Mammary epithelial cell (primary cell): ENCODE measurements at regions not wholly inside any gene's neighbourhood (a gene's known extent, or its start where the extent isn't known, plus 50 kb on each side); places are given as distances from the start of the nearest gene placed in this dataset.

Experiments used
- EZH2 ChIP-seq: IDR thresholded peaks from 2 replicates; pipeline ENCODE4 v1.6.1; 2012; ENCODE audit warnings: low read length, inconsistent platforms, borderline replicate concordance
- TF ChIP-seq, protein P1 (sequence below), 2 donors: IDR thresholded peaks in 1 of 2; conservative IDR thresholded peaks in 1 of 2; 2 replicates each; pipeline ENCODE4 v1.5.1; 2011 to 2012; ENCODE audit warnings: inconsistent platforms in 2 of 2, low read length in 2 of 2, mild to moderate bottlenecking in 2 of 2, control low read depth in 1 of 2, low read depth in 1 of 2; ENCODE audit not compliant: insufficient read depth in 1 of 2; ENCODE audit errors: extremely low read depth in 1 of 2

DNA sequence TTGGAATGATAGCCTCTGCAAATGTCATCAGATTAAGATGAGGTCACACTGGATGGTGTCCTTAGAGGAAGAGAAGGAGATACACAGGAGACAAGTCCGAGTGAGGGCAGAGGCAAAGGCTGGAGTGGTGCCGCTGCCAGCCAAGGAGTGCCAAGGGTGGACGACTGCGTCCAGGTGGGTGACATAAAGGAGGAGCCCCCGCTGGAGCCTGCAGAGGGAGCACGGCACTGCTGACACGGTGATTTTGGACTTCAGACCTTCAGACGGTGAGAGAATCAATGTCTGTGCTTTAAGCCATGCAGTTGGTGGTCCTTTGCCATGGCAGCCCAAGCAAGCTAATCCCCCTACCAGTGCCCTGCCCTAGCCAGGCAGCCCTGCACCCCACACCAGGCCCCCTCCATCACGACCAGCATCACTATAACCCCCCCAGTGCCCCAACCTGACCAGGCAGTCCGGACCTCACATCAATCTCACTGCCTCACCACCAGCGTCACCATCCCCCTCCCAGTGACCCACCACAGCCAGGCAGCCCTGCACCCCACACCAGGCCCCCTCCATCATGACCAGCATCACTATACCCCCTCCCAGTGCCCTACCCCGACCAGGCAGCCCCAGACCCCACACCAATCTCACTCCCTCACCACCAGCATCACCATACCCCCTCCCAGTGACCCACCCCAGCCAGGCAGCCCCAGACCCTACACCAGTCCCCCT lies 130.0 kb downstream of the HMX1 start:
- TF ChIP-seq, protein P1, sequence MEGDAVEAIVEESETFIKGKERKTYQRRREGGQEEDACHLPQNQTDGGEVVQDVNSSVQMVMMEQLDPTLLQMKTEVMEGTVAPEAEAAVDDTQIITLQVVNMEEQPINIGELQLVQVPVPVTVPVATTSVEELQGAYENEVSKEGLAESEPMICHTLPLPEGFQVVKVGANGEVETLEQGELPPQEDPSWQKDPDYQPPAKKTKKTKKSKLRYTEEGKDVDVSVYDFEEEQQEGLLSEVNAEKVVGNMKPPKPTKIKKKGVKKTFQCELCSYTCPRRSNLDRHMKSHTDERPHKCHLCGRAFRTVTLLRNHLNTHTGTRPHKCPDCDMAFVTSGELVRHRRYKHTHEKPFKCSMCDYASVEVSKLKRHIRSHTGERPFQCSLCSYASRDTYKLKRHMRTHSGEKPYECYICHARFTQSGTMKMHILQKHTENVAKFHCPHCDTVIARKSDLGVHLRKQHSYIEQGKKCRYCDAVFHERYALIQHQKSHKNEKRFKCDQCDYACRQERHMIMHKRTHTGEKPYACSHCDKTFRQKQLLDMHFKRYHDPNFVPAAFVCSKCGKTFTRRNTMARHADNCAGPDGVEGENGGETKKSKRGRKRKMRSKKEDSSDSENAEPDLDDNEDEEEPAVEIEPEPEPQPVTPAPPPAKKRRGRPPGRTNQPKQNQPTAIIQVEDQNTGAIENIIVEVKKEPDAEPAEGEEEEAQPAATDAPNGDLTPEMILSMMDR (conservative IDR thresholded peaks at IDR 0.05 in 1 of 2, IDR thresholded peaks at IDR 0.05 in 1 of 2; ENCODE audit: extremely low read depth in 1 of 2, insufficient read depth in 1 of 2, low read depth in 1 of 2, low read length in 2 of 2): no peak
- TF ChIP-seq EZH2: no peak
